HG02759 (cell line): ENCODE measurements at regions not wholly inside any gene's neighbourhood (a gene's known extent, or its start where the extent isn't known, plus 50 kb on each side); places are given as distances from the start of the nearest gene placed in this dataset.

ENCODE experiments used
- ATAC-seq: cut with Tn5 transposase; IDR thresholded peaks from one replicate; pipeline ENCODE4 v1.9.1; 2021; ENCODE audit warnings: mild to moderate bottlenecking, moderate library complexity; ENCODE audit not compliant: unreplicated experiment

DNA sequence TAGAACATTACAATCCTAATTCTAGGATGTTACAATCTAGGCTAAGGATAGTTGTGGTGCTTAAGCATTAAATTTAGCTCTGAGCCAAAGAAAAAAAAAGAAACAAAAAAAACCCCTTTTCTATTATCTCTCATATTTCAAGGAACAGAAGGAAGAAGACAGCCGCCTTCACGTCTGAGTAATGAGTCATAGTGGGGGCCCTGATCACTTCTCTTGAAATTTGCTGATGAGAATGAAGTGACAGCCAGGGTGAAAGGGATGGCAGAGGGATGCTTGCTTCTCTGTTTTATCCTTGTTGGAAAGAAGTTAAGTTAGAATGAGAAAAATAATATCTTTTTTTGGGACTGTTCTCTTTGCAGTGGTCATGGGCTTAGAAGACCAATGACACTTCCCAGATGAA, 82.6 kb upstream of the MPHOSPH6 start:
- ATAC-seq: no peak

GRCh38 chr16:82248677-82249076, 78.7 kb upstream of the MPHOSPH6 start:
- ATAC-seq: no peak

DNA sequence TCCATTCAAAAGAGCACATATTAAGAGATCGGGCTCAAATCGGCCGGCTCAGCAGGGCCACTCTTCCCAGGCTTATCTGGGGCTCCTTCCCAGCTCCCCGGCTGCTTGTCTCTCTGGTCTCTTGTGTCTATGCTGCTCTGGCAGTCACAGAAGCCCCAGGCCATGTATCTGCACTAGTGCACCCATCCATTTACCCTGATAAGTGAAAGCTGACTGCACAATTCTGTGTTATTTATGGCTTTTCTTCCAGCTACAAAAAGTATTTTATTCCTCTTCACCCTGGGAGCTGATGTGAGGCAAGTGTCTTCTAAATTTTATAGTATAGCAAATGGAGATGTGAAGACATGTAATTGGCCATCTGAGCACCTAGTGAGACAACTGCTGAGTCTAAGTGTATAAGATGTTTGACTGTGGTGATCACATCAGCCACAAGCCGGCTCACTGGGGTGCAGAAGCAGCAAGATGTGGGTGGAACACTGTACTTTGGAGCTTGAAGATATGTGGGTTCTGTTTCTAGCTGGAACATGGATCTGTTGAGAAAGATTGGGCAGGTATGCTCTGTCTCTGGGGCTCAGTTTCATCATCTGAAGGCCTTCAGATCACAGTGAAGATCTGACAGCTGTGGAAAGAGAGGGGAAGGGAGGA, 78.1 kb upstream of the MPHOSPH6 start:
- ATAC-seq: no peak

- no peak for ATAC-seq
Observed at GRCh38 chr16:82242201-82242600, 72.2 kb upstream of the MPHOSPH6 start.

DNA sequence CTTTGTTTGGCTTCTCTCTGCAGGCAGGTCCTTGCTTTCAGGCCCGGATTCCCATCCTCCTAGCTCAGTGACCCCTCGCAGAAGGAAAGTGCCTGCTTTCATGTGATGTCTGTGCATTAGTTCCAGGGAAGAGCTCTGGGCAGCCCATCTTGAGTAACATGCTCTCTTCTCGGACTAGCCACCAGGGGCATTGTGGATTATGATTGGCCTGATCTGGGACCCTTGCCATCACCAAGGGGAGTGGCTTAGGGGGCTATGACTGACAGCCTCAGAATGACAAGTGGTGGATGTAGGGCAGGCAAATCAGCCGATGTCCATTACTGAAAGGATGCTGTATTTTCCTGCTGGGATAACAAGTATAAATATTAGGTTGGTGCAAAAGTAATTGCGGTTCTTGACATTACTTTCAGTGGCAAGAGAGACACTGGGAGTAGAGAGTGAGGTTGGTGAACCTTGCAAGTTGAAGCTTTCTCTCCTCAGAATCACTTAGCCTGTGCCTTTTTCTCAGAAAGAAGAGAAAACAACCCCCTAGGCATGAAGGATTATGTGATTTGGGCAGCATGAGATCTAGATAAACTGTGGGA, 71.5 kb upstream of the MPHOSPH6 start:
- ATAC-seq: no peak

GRCh38 chr16:82240111-82240510, 70.1 kb upstream of the MPHOSPH6 start:
- no peak for ATAC-seq

- no peak for ATAC-seq
Observed at GRCh38 chr16:82236875-82237274, 66.9 kb upstream of the MPHOSPH6 start.

GRCh38 chr16:82236415-82236814, 66.4 kb upstream of the MPHOSPH6 start:
- ATAC-seq: no peak

- ATAC-seq: no peak
Observed at GRCh38 chr16:82232806-82233205, 62.8 kb upstream of the MPHOSPH6 start.

- no peak for ATAC-seq
Observed at GRCh38 chr16:82231008-82231787, 61.2 kb upstream of the MPHOSPH6 start.

GRCh38 chr16:82229800-82230619, 60.0 kb upstream of the MPHOSPH6 start:
- ATAC-seq: no peak

DNA sequence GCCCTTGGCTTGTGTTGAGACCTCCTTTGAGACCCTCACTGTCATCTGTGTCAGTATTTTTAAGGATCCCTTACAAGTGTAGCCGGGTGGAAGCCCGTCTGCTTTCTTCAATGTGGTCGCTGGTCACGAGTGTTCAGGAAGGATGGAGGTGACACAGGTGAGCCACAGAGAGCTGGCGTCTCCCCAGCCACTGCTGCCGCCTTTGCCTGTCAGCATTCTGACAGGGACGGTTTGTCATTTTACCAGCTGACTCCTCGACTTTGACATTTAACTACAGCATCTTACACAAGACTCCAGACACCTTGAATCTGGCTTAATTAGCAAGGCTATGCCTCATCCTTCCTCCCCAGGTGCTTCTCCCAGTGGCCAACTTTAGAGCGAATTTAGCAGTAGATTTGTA, 56.3 kb upstream of the MPHOSPH6 start:
- no peak for ATAC-seq

GRCh38 chr16:82224821-82225220, 54.8 kb upstream of the MPHOSPH6 start:
- no peak for ATAC-seq

DNA sequence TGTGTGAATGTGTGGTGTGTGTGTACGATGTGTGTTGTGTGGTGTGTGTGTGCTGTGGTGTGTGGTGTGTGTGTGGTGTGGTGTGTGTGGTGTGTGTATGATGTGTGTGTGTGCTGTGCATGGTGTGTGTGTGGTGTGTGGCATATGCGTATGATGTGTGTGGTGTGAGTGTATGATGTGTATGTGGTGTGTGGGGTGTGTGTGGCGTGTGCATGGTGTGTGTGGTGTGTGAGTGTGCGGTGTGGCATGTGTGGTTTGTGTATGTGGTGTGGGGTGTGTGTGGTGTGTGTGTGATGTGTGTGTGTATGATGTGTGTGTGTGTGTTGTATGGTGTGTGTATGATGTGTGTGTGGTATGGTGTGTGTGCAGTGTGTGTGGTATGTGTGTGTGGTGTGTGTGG, 50.5 kb upstream of the MPHOSPH6 start:
- ATAC-seq: no peak
